GM19043 (cell line): ENCODE measurements at regions not wholly inside any gene's neighbourhood (a gene's known extent, or its start where the extent isn't known, plus 50 kb on each side); places are given as distances from the start of the nearest gene placed in this dataset.
A peak's percentile ranks its signal among the peaks of the same experiment; 100 is the strongest.

ENCODE experiments used
- ATAC-seq: cut with Tn5 transposase; IDR thresholded peaks from one replicate; pipeline ENCODE4 v1.9.1; 2021; ENCODE audit warnings: low read depth; ENCODE audit not compliant: unreplicated experiment

DNA sequence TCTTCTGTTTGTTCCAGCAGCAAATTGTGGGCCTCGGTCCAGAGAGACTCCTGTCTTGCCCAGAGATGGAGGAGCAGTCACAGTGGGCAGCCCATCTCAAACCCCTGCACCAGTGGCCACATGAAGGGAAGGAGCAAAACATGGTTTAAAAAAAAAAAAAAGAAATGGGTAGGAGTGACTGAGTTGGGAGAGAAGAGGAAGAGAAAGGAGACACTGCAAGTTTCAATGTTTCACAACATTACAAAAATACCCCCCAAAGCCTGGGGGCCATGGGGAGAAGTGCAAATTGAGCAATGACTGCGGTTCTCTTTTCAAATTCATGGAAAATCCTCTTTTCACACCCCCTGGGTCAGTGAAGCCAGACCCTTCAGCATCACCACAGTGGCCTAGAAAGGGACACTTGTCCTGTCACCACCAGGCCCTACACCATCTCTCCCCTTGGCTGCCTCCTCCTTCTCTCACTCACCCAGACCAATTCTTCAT lies 117.1 kb downstream of the ZFP36L2 start:
- ATAC-seq: no peak

GRCh38 chr2:43107679-43108078 lies 118.7 kb downstream of the ZFP36L2 start:
- ATAC-seq: no peak

DNA sequence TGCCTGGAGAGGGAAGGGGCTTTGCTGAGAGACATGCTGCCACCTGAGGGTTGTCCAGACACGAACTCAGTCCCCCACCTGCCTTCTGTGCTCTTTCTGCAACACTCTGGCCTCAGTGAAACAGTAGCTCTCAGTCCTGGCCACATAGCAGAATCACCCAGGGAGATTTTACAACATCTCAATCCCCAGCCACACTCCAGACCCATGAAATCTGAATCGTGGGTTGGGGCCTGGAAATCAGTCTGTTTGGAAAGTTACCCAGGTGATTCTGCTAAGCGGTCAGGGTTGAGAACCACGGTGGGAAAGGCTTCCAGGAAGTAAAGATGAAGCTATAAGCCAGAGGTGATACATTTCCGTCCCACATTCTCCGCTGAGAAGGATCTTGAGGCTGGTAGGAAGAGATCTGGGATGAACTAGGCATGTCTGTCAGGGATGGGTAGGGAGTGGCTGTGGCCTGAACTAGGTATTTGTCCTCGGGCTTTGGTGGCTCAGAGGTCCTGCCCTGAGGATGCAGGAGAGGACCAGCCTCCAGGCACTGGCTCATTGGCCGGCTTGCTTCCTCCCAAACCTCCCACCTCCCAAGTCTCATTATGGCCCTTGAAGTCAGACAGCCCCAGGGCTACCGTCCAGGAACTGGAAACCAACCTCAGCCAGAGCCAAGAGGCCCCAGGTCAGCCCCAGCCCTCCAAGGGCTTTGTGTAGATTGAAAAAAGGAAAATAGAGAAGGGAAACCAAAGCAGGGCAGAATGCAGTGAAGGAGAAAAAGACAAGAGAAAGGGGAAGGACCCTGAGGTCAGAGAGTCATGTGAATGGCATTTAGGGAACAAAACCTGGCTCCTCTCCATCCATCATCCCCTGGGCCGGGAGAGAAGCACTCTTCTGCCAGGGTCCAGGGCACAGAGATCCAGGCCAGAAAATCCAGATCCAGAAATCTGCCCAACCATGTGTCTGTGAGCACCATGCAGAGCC lies 119.6 kb downstream of the ZFP36L2 start:
- no peak for ATAC-seq

- peak; percentile 60 for ATAC-seq
Observed at GRCh38 chr2:43105586-43106558, 120.5 kb downstream of the ZFP36L2 start.

- ATAC-seq: no peak
Observed at GRCh38 chr2:43104763-43105162, 121.6 kb downstream of the ZFP36L2 start.

DNA sequence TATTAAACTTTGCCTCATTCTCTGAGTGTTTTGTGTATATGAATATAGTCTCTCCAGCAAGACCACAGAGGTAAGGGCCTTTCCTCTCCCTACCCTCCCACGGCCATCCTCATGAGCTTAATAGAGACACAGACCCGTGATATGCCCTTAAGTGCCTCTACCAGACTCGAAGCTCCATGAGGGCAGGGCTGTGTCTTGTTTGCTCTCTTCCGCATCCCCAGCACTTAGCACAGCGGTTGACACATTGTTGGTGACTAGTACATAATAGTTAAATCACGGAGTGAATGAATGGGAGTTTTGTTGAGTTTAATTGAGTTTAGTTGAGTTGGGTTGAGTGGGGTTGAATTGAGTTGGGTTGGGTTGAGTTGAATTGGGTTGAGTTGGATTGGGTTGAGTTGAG lies 122.3 kb downstream of the ZFP36L2 start:
- ATAC-seq: no peak

DNA sequence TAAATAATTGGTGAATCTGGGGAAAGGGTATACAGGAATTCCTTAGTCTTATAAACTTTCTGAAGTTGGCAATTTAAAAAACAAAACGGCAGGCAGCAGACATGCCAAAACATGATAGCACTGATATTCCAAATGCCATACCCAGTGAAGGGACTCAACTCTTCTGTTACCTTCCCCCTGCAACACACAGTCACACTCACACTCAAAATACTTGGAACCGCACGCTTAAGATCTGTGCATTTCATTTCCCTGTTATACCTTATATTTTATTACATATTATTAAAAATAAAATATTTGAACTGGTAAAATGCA lies 123.4 kb downstream of the ZFP36L2 start:
- no peak for ATAC-seq

DNA sequence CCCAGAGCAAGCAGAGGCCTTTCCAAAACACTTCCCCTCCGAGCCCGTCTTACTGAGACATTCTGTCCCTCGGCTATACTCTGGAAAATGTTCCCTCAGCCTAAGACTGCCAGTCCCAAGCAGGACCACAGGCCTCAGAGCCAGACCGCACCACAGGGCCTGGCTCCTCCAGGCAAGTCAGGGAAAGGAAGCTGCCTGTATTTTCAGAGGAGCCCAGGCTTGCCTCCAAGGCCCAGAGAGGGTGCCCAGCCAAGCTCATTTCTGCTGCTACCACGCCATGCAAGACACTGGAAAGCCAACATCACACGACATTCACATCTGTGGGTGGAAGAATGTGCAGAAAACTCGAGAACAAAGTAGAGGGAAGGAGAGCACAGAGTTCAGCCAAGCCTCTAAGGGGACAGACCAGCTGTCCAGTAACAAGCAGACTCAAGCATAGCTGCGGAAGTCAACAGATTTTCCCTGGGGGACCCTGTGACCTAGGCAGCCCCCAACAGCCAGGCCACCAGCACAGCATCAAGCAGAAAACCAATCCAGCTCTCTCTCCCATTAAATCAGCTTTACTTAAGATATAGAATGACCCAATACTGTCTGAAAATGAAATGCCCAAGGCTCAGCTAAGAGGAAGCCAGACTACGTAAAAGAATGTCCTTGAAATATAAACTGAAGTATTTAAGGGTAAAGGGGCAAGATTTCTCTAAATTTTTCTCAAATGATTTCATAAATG lies 123.9 kb downstream of the ZFP36L2 start:
- no peak for ATAC-seq

DNA sequence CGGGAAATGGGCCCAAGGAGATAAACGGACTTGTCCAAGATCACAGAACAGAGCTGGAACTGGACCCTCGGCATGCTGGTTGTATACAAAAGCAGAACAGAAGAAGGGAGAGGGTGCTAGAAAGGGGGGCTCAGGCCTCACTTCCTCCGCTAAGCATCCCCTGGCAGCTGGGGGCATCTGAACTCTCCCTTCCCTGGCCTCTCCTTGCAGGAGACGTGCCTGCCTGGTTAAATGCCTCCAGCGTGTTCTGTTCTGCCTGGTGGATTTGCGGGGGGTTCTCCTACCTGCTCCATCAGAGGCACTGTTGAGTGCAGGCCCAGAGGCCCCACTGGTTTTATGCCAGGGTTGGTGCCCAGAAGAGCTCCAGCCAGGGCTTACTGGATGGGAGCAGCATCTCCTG lies 124.7 kb downstream of the ZFP36L2 start:
- no peak for ATAC-seq

DNA sequence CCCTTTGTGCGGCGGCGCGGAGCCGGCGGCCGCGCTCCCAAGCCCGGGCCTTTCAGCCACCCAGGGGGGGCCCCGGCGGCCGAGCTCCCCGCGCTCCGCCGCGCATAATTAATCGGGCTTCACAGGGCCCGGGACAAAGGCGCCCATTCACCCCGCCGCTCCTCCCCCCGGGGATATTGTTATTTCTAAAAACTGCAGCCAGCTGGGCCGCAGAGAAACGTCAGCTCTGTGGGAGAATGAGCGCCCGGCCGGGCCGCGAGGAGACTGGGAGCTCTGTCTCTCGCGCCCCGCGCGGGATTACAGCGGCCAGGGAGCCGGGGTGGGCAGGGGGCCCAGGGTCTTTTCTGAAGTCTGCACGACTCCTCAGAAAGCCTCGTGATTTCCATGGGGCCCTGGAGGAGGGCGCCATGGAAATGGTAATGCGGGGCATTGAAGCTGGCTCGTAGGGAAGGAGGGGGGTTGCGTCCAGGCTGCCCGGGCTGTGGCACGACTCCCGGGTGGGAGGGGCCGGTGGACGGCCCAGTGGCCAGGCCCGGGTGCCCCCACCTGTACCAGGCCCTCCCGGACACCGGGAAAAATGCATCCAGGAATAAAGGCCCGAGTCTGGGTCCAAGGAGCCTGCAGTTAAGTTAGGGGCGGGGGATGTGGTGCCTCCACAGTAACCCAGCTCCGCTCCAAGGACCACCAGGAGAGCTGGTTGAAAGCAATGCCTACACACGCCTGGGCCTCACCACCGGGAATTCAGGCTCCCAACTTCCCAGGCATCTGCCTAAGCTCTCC lies 125.3 kb downstream of the ZFP36L2 start:
- no peak for ATAC-seq

DNA sequence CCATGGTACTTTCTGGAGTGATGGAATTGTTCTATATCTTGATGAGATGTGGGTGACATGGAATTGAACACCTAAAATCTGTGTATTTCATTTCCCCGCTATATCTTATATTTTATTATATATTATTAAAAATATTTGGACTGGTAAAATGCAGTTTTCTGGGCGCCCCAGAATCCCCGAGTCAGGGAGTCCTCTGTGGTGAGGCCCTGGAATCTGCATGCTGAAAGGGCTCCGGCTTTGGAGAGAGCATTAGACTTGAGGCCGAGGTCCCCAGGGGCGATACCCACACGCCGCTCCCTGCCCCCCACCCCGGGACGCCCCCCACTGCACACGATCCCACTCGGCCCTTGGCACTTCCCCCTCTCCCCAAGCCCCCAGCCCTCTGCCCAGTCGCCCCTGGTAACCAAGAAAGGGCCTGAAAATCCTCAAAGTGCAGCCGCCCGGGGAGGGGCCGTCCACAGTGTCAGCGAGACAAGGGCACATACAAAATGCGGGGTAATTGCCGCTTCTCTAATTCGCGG lies 126.0 kb downstream of the ZFP36L2 start:
- ATAC-seq: no peak

GRCh38 chr2:43099797-43100196 lies 126.6 kb downstream of the ZFP36L2 start:
- no peak for ATAC-seq

- ATAC-seq: no peak
Observed at GRCh38 chr2:43098539-43098938, 127.9 kb downstream of the ZFP36L2 start.

GRCh38 chr2:43097644-43098408 lies 128.6 kb downstream of the ZFP36L2 start:
- no peak for ATAC-seq

- no peak for ATAC-seq
Observed at GRCh38 chr2:43095533-43096295, 130.7 kb downstream of the ZFP36L2 start.

GRCh38 chr2:43092520-43093179 lies 133.8 kb downstream of the ZFP36L2 start:
- no peak for ATAC-seq

GRCh38 chr2:43090317-43090716 lies 136.1 kb downstream of the ZFP36L2 start:
- ATAC-seq: no peak
